MM.1S (cell line): ENCODE measurements at regions not wholly inside any gene's neighbourhood (a gene's known extent, or its start where the extent isn't known, plus 50 kb on each side); places are given as distances from the start of the nearest gene placed in this dataset.

Experiments
- CTCF ChIP-seq: fragments of 300-600 bp; sonication (generic); IDR thresholded peaks from 2 replicates; pipeline ENCODE4 v1.5.1; 2016; ENCODE audit warnings: antibody characterized with exemption, low read length, mixed read lengths
- EZH2 ChIP-seq: fragments of 300-600 bp; sonication (generic); optimal IDR thresholded peaks from 2 replicates; pipeline ENCODE3; 2017; ENCODE audit warnings: low read depth, mild to moderate bottlenecking, antibody characterized with exemption, low read length, mixed read lengths
- EZH2phosphoT487 ChIP-seq: fragments of 300-600 bp; sonication (generic); IDR thresholded peaks from 2 replicates; pipeline ENCODE4 v1.6.1; 2018; ENCODE audit warnings: antibody characterized with exemption, low read length

GRCh38 chr4:26163425-26164362 is 157.1 kb upstream of the RBPJ start:
- TF ChIP-seq CTCF (no peak), EZH2 (no peak), EZH2phosphoT487 (no peak)
